HEK293T (cell line): ENCODE measurements at regions not wholly inside any gene's neighbourhood (a gene's known extent, or its start where the extent isn't known, plus 50 kb on each side); places are given as distances from the start of the nearest gene placed in this dataset.

Experiments
- CTCF ChIA-PET: fragments of 350-600 bp; formaldehyde crosslinking; extraction: SDS; loops from one replicate; lab custom pipeline; 2021; ENCODE audit warnings: antibody characterized with exemption, inconsistent platforms; lab: Yijun Ruan, JAX
- POLR2A ChIA-PET: fragments of 350-600 bp; formaldehyde crosslinking; extraction: SDS; loops from one replicate; lab custom pipeline; 2020; ENCODE audit warnings: antibody characterized with exemption, inconsistent platforms; lab: Yijun Ruan, JAX
- DNase-seq: peaks from one replicate; pipeline ENCODE4 v3.0.0; 2012; ENCODE audit warnings: mixed read lengths; ENCODE audit errors: extremely low spot score
- ARNT ChIP-seq: fragments of 450-650 bp; IDR thresholded peaks from 2 replicates; pipeline ENCODE4 v1.6.1; 2017; ENCODE audit warnings: mild to moderate bottlenecking
- BHLHE40 ChIP-seq: fragments of 450-650 bp; IDR thresholded peaks from 2 replicates; pipeline ENCODE4 v1.6.1; 2016; ENCODE audit warnings: mild to moderate bottlenecking, moderate library complexity, borderline replicate concordance
- CTBP1 ChIP-seq: fragments of 450-650 bp; IDR thresholded peaks from 2 replicates; pipeline ENCODE4 v1.6.1; 2016; ENCODE audit warnings: borderline replicate concordance
- ELF4 ChIP-seq: fragments of 450-650 bp; IDR thresholded peaks from 2 replicates; pipeline ENCODE4 v1.6.1; 2017; ENCODE audit warnings: antibody characterized with exemption
- FOXA1 ChIP-seq: fragments of 450-650 bp; IDR thresholded peaks from 2 replicates; pipeline ENCODE4 v1.6.1; 2016; ENCODE audit warnings: mild to moderate bottlenecking
- FOXK2 ChIP-seq: fragments of 450-650 bp; IDR thresholded peaks from 2 replicates; pipeline ENCODE4 v1.6.1; 2016; ENCODE audit warnings: mild to moderate bottlenecking
- FOXM1 ChIP-seq: fragments of 450-650 bp; IDR thresholded peaks from 2 replicates; pipeline ENCODE4 v1.6.1; 2017; ENCODE audit warnings: mild to moderate bottlenecking, borderline replicate concordance
- HDGF ChIP-seq: fragments of 450-650 bp; IDR thresholded peaks from 2 replicates; pipeline ENCODE4 v1.6.1; 2017; ENCODE audit warnings: antibody characterized with exemption, borderline replicate concordance
- L3MBTL2 ChIP-seq: fragments of 450-650 bp; conservative IDR thresholded peaks from 2 replicates; pipeline ENCODE4 v1.6.1; 2016; ENCODE audit warnings: mild to moderate bottlenecking
- LEF1 ChIP-seq: fragments of 450-650 bp; IDR thresholded peaks from 2 replicates; pipeline ENCODE4 v1.6.1; 2017; ENCODE audit warnings: mild to moderate bottlenecking, borderline replicate concordance
- NFRKB ChIP-seq: fragments of 450-650 bp; IDR thresholded peaks from 2 replicates; pipeline ENCODE4 v1.6.1; 2016; ENCODE audit warnings: mild to moderate bottlenecking, moderate library complexity
- SP1 ChIP-seq: fragments of 450-650 bp; IDR thresholded peaks from 2 replicates; pipeline ENCODE4 v1.6.1; 2017
- SUZ12 ChIP-seq: fragments of 450-650 bp; IDR thresholded peaks from 2 replicates; pipeline ENCODE4 v1.6.1; 2016; ENCODE audit warnings: mild to moderate bottlenecking
- TARDBP ChIP-seq: fragments of 450-650 bp; IDR thresholded peaks from 2 replicates; pipeline ENCODE4 v1.6.1; 2016
- ZNF384 ChIP-seq: fragments of 450-650 bp; IDR thresholded peaks from 2 replicates; pipeline ENCODE4 v1.6.1; 2016
- TF ChIP-seq, protein P1 (sequence below): fragments of 450-650 bp; IDR thresholded peaks from 2 replicates; pipeline ENCODE4 v1.6.1; 2016

DNA sequence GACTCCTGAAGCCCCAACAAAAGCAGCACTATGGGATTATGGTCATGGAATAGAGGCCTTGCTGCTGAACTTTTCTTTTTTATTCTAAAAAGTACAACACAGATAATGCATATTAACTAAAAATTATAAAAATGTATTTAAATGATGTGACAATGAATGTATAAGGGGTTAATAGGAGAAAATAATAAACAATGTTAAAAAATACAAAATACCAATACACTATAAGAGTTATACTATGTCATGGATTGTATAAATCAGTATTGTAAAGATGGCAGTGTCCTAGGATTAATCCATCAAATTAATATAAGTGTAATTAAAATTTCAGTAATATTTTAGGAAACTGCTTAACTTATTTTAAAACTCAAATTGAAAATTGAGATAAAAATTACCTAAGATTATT lies 58.3 kb upstream of the TOP3B start:
- CTCF ChIA-PET: no interaction called here
- POLR2A ChIA-PET: no interaction called here
- TF ChIP-seq LEF1 (no peak), TARDBP (no peak), BHLHE40 (no peak), ELF4 (no peak), FOXM1 (no peak), CTBP1 (no peak), NFRKB (no peak), FOXA1 (no peak), ARNT (no peak), ZNF384 (no peak), HDGF (no peak)

DNA sequence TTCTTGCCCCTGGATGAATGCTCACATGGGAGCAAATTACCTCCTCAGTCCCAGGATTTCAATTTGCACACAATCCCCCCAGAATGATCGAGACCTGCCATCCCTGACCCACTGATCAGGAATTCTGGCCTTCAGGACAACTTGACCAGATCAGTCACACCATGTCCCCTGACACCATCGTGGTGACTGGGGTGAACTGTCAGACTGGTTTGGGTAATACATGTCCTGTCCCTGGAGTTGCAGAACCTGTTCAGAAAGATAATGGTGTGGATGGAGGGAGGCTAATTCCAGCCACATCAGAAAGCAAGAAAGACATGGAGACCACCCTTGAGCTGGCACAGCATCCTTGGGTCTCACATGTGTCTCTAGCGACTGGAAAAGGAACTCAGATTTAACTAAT lies 57.9 kb upstream of the TOP3B start:
- ChIA-PET CTCF (no interaction called here), POLR2A (no interaction called here)
- TF ChIP-seq LEF1: no peak
- TF ChIP-seq, protein P1, sequence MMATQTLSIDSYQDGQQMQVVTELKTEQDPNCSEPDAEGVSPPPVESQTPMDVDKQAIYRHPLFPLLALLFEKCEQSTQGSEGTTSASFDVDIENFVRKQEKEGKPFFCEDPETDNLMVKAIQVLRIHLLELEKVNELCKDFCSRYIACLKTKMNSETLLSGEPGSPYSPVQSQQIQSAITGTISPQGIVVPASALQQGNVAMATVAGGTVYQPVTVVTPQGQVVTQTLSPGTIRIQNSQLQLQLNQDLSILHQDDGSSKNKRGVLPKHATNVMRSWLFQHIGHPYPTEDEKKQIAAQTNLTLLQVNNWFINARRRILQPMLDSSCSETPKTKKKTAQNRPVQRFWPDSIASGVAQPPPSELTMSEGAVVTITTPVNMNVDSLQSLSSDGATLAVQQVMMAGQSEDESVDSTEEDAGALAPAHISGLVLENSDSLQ: no peak
- TF ChIP-seq BHLHE40: no peak
- TF ChIP-seq NFRKB: no peak
- TF ChIP-seq ELF4: no peak
- TF ChIP-seq ZNF384: no peak
- no peak for TF ChIP-seq CTBP1
- TF ChIP-seq FOXA1: no peak
- TF ChIP-seq L3MBTL2: no peak
- no peak for DNase-seq

More for the DNA sequence above, 58.3 kb upstream of the TOP3B start:
- no peak for DNase-seq

DNA sequence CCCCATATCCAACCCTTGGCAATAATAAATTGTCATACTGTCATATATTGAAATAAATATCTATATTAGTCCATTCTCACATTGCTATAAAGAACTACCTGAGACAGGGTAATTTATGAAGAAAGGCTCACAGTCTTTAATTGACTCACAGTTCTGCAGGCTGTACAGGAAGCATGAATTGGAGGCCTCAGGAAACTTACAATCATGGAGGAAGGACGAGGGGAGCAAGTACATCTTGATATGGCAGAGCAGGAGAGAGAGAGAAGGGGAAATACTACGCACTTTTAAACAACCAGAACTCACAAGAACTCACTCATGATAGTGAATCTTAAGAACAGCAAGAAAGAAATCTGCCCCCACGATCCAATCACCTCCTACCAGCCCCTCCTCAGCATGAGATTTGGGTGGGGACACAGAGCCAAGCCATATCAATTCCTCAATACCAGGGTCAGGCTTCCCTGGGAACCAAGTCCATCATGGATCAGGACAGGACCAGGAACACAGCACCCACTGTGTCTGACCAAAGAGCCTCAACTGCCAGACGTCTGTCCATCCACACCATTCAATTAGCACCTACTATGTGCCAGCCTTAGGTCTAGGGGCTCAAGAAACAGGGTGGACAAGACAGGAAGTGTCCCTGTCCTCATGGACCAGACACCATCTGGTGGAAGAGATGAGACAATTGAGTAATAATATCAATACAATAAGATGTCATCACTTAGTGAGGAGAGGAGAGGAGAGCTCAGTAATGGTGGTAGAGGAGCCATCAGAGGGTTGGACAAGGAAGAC lies 56.9 kb upstream of the TOP3B start:
- no peak for DNase-seq
- POLR2A ChIA-PET: no interaction called here
- TF ChIP-seq FOXA1 (no peak), HDGF (no peak), NFRKB (no peak), FOXM1 (no peak), SUZ12 (no peak), LEF1 (no peak), CTBP1 (no peak), FOXK2 (no peak), TARDBP (no peak), BHLHE40 (no peak), ZNF384 (no peak), ELF4 (no peak)
- TF ChIP-seq, protein P1: no peak
- CTCF ChIA-PET: no interaction called here

DNA sequence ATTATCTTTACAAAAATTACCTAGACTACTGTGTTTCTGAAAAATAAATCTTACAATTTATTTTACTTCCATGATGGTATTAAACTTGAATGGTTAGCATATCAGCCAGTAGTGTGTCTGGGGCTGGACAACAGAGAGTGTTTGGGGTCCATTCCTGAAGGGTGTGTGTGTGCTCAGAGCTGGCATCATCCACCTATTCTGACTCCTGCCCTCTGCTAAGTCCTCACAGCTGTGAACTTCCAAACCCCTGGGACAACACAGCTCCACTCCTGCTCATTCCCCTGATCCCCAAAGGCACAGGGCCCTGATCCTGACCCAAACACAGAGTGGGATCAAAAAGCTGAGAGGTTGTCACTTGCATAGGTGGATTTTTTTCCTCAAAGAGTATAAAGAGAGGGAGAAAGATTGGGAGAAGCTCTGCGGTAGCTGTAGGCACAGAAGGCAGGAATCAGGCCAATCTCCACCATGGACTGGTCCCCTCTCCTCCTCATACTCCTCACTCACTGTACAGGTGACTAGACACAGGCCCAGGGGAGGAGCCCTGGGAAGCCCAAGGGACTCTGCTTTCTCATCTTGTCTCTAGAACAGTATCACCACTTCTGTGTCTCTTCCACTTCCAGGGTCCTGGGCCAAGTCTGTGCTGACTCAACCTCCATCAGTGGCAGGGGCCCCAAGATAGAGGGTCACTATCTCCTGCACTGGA lies 55.7 kb upstream of the TOP3B start:
- TF ChIP-seq FOXM1 (no peak), SP1 (no peak), NFRKB (no peak), ZNF384 (no peak), FOXK2 (no peak), L3MBTL2 (no peak), SUZ12 (no peak), HDGF (no peak), TARDBP (no peak), ELF4 (no peak), CTBP1 (no peak), ARNT (no peak)
- TF ChIP-seq, protein P1: no peak
- no peak for DNase-seq
- CTCF ChIA-PET: interaction anchor here (0.6 kb wide), 2 partner anchors 108 to 299 kb away, joined by 3 read pairs; no protein-coding TSS in a partner anchor
- POLR2A ChIA-PET: interaction anchor here (1.0 kb wide), 1 partner anchor 56 kb away, joined by 3 read pairs; the partner anchor contains the start of gene TOP3B

DNA sequence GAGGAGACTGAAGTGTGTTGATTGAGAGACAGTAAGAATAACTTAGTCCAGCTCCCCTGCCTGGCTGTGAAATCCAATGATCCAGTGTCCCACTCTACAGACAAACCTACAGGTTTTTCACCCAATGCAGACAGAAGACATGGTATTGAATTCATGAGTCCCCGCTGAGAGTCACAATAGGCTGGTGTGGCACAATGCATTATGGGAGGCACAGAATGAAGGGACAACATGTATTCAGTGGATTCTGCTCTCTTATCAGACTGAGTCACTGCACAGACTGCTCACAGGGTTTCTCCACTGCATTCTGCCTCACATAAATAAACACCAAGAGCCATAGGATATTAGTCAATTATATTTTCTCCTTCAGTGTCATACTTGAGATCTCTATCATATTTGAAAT lies 55.2 kb upstream of the TOP3B start:
- TF ChIP-seq FOXA1 (no peak), CTBP1 (no peak), L3MBTL2 (no peak), ZNF384 (no peak), FOXK2 (no peak), NFRKB (no peak), HDGF (no peak), SP1 (no peak), TARDBP (no peak), BHLHE40 (no peak), FOXM1 (no peak), ELF4 (no peak)
- TF ChIP-seq, protein P1: no peak
- POLR2A ChIA-PET: interaction anchor here (1.0 kb wide), 1 partner anchor 55 kb away, joined by 3 read pairs; the partner anchor contains the start of gene TOP3B
- DNase-seq: peak; percentile 42
- CTCF ChIA-PET: interaction anchor here (0.6 to 1.4 kb wide), 2 partner anchors 23 to 109 kb away, joined by 3 read pairs; no protein-coding TSS in a partner anchor
